Body of pancreas (tissue), 4 donors: ENCODE measurements at regions not wholly inside any gene's neighbourhood (a gene's known extent, or its start where the extent isn't known, plus 50 kb on each side); places are given as distances from the start of the nearest gene placed in this dataset.
A peak's percentile ranks its signal among the peaks of the same experiment; 100 is the strongest.
"Not testable (repeated sequence)": the region's sequence is repeated elsewhere in the genome, so short reads cannot be mapped to it uniquely, and the experiment has no call there.

ENCODE experiments used
- ATAC-seq: fragments of 150-250 bp; one replicate; pipeline ENCODE4 v1.9.1; 2016
- DNase-seq, 4 donors: peaks; one replicate each; pipeline ENCODE4 v3.0.0-alpha.2; 2019
- H3K27ac ChIP-seq, 4 donors: fragments of 200-600 bp; sonication (generic); 1 replicate in 3 of 4; 2 replicates in 1 of 4; pipeline versions ENCODE4 v1.5.1 to v1.6.1; 2016 to 2019; ENCODE audit warnings: mild to moderate bottlenecking in 1 of 4, mixed read lengths in 1 of 4, moderate library complexity in 1 of 4
- H3K27me3 ChIP-seq, 2 donors: fragments of 200-600 bp; sonication (generic); one replicate each; pipeline ENCODE4 v1.6.0; 2016; ENCODE audit warnings: mild to moderate bottlenecking in 1 of 2
- H3K36me3 ChIP-seq, 2 donors: fragments of 200-600 bp; sonication (generic); replicated peaks in 1 of 2; 2 replicates each; pipeline ENCODE4 v1.5.1; 2016; ENCODE audit warnings: low read depth in 2 of 2; ENCODE audit not compliant: insufficient read depth in 1 of 2
- H3K4me1 ChIP-seq: fragments of 200-600 bp; sonication (generic); one replicate; pipeline ENCODE4 v1.6.0; 2016
- H3K4me3 ChIP-seq, 2 donors: fragments of 200-600 bp; sonication (generic); 1 replicate in 1 of 2; 2 replicates in 1 of 2; pipeline ENCODE4 v1.5.1; 2016 to 2019
- H3K9me3 ChIP-seq, 3 donors: fragments of 200-600 bp; sonication (generic); 1 replicate in 2 of 3; 2 replicates in 1 of 3; pipeline ENCODE4 v1.5.1; 2016
- POLR2A ChIP-seq, 3 donors: fragments of 450-650 bp; IDR thresholded peaks; one replicate each; pipeline ENCODE4 v1.6.1; 2016; ENCODE audit warnings: antibody characterized with exemption in 3 of 3, mild to moderate bottlenecking in 2 of 3
- WGBS, 2 donors: methylation state at CpG; one replicate each; pipeline ENCODE4 v1.1.5; 2017; 5-methylcytosine and 5-hydroxymethylcytosine counted together
- intact Hi-C: fragments of 100-400 bp; cut with DNase I; formaldehyde crosslinking; loops from one replicate; pipeline ENCODE4 v1.15.1; 2023
- TF ChIP-seq, protein P1 (sequence below), 7 experiments: fragments of 450-650 bp in 4 of 7; fragments of 200-600 bp in 3 of 7; sonication (generic) in 3 of 7; IDR thresholded peaks; one replicate each; pipeline ENCODE4 v1.5.1; 2016 to 2019; ENCODE audit warnings: antibody characterized with exemption in 7 of 7

DNA sequence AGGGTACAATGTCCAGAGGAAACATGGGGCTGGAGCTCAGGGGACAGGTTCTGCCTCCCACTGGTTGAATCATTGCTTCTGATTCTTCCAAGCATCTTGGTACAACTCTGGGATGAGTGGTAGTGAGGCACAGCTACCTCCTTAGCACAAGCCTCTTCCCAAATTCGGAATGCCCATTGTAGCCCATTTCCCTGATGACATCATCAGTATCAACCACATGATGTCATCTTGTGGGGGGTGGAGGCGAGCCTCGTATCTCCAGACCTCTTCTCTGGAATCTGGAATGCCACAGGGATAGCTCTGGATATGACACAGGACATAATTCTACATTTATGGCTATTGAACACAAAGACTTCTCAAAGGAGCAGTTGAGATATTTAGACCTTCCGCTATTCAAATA is 715.2 kb downstream of the RNF144A start:
- no peak overlapping the region for H3K4me3 ChIP-seq
- H3K36me3 ChIP-seq = no peaks in the 10 kb centered on the region
- WGBS, 2 donors = 79 to 82% methylated on average over 4 of the region's 4 CpGs
- no peaks in the 10 kb centered on the region for H3K4me1 ChIP-seq
- ATAC-seq = no peak
- H3K9me3 ChIP-seq = no peaks in the 10 kb centered on the region
- intact Hi-C loops = no loop called here
- no peaks in the 10 kb centered on the region for H3K27me3 ChIP-seq
- H3K27ac ChIP-seq = no peak overlapping the region
- TF ChIP-seq, protein P1, sequence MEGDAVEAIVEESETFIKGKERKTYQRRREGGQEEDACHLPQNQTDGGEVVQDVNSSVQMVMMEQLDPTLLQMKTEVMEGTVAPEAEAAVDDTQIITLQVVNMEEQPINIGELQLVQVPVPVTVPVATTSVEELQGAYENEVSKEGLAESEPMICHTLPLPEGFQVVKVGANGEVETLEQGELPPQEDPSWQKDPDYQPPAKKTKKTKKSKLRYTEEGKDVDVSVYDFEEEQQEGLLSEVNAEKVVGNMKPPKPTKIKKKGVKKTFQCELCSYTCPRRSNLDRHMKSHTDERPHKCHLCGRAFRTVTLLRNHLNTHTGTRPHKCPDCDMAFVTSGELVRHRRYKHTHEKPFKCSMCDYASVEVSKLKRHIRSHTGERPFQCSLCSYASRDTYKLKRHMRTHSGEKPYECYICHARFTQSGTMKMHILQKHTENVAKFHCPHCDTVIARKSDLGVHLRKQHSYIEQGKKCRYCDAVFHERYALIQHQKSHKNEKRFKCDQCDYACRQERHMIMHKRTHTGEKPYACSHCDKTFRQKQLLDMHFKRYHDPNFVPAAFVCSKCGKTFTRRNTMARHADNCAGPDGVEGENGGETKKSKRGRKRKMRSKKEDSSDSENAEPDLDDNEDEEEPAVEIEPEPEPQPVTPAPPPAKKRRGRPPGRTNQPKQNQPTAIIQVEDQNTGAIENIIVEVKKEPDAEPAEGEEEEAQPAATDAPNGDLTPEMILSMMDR (IDR thresholded peaks at IDR 0.05) = no peak
- no peak for TF ChIP-seq POLR2A (IDR thresholded peaks at IDR 0.05)
- no peak for DNase-seq

DNA sequence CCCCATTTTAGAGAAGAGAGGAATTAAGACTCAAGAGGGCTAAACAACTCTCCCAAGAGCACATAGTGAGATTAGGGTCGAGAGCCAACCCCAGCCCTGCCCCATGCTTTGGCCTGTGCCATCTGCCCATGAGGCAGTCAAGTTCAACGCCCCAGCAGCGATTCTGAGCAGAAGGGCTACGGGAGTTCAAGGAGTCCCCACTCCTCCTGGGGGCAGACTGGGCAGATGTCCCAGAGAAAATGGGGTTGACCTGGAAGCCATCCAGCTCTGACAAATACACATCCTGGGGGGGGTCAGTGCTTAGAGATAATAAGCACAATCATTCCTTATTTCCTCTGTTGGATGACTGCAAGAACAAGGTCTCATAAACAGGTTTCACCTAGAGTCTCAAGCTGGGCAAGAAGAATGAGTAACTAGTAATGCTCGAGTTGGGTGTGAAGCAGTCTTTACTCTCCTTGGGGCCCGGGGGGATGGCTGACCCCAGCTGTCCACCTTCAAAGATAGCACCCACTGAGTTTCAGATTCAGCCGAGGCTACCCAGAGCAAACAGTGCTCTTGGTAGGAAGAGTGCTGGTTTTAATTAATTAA is 716.4 kb downstream of the RNF144A start:
- 63 to 69% methylated on average over 4 to 7 of the region's 7 CpGs for WGBS, 2 donors
- intact Hi-C loops = no loop called here

DNA sequence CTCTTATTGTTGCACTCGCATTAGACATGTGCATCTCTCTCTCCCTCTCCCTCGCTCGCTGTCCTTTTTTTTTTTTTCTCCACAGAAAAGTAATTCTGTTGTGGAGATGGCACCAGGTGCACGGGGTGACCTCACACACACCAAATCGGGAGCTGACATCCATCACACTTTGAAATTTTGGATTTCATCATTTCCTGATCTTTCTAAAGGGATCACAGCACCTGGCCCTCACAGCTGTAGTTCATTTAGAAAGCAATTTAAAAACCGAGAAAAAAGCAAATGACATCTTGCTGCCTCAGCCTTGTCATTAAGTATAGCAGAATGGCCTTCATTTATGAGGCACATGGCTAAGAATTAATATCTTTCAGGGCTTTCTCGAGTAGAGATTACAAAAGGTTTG is 717.2 kb downstream of the RNF144A start:
- no peak for TF ChIP-seq POLR2A (IDR thresholded peaks at IDR 0.05)
- TF ChIP-seq, protein P1 (IDR thresholded peaks at IDR 0.05) = no peak
- Histone ChIP-seq H3K9me3 (no peaks in the 10 kb centered on the region), H3K27me3 (no peaks in the 10 kb centered on the region), H3K4me1 (peaks cover 10% of the 10 kb centered on the region), H3K36me3 (no peaks in the 10 kb centered on the region), H3K27ac (no peak overlapping the region), H3K4me3 (no peak overlapping the region)
- intact Hi-C loops = no loop called here
- DNase-seq = no peak
- no peak for ATAC-seq
- 75 to 82% methylated on average over 7 of the region's 7 CpGs for WGBS, 2 donors

More for the DNA sequence above, 716.4 kb downstream of the RNF144A start:
- Histone ChIP-seq H3K27me3 (no peaks in the 10 kb centered on the region), H3K4me1 (peaks cover 3% of the 10 kb centered on the region), H3K36me3 (no peaks in the 10 kb centered on the region), H3K9me3 (no peaks in the 10 kb centered on the region), H3K27ac (no peak overlapping the region), H3K4me3 (no peak overlapping the region)
- TF ChIP-seq, protein P1 (IDR thresholded peaks at IDR 0.05) = no peak
- no peak for TF ChIP-seq POLR2A (IDR thresholded peaks at IDR 0.05)
- no peak for DNase-seq
- ATAC-seq = no peak

DNA sequence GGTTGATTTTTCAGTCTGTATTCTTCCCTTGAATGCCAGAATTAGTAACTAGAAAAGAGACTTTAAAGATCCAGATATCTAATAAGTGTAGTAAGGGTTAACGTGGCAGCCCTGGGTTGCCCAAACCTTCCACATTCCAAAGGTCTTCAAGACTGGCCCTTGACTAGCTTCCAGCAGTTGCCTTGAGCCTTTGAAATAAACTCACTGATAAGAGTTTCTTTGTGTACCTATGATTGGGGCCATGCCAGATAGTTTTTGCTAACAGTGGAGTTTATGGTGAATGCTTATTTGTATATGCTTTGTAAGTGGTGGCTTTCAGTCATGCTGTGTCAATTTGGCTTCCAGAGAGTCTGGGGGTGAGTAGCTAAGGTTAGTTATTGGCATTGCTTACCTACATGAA is 722.3 kb downstream of the RNF144A start:
- DNase-seq = peak; percentile 55 to 77 (median 66)
- intact Hi-C loops = no loop called here
- no peak overlapping the region for H3K27ac ChIP-seq
- peaks cover 0 to 8% (median 0%) of the 10 kb centered on the region in 3 donors for H3K9me3 ChIP-seq
- ATAC-seq = peak; percentile 81
- TF ChIP-seq, protein P1 (IDR thresholded peaks at IDR 0.05) = no peak
- no peak for TF ChIP-seq POLR2A (IDR thresholded peaks at IDR 0.05)
- H3K27me3 ChIP-seq = no peaks in the 10 kb centered on the region
- WGBS, 2 donors = 8 to 50% methylated on average over 1 of the region's 1 CpG
- H3K4me1 ChIP-seq = peaks cover 19% of the 10 kb centered on the region
- H3K36me3 ChIP-seq = no peaks in the 10 kb centered on the region
- no peak overlapping the region for H3K4me3 ChIP-seq

DNA sequence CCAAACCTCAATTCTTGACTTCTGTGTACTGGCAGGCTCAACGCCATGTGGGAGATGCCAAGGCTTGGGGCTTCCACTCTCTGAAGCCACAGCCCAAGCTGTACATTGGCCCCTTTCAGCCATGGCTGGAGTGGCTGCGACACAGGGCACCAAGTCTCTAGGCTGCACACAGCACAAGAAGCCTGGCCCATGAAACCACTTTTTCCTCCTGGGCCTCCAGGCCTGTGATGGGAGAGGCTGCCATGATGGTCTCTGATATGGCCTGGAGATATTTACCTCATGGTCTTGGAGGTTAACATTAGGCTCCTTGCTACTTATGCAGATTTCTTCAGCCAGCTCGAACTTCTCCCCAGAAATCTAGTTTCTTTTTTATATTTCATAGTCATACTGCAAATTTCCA is 724.1 kb downstream of the RNF144A start:
- H3K4me1 ChIP-seq = peaks cover 19% of the 10 kb centered on the region
- H3K27me3 ChIP-seq, H3K9me3 ChIP-seq, intact Hi-C loops, H3K36me3 ChIP-seq, H3K27ac ChIP-seq, DNase-seq, H3K4me3 ChIP-seq, ATAC-seq: not testable (repeated sequence)
- 84 to 97% methylated on average over 1 to 3 of the region's 3 CpGs for WGBS, 2 donors
